ENCODE measurements at regions not wholly inside any gene's neighbourhood (a gene's known extent, or its start where the extent isn't known, plus 50 kb on each side); places are given as distances from the start of the nearest gene placed in this dataset.

DNA sequence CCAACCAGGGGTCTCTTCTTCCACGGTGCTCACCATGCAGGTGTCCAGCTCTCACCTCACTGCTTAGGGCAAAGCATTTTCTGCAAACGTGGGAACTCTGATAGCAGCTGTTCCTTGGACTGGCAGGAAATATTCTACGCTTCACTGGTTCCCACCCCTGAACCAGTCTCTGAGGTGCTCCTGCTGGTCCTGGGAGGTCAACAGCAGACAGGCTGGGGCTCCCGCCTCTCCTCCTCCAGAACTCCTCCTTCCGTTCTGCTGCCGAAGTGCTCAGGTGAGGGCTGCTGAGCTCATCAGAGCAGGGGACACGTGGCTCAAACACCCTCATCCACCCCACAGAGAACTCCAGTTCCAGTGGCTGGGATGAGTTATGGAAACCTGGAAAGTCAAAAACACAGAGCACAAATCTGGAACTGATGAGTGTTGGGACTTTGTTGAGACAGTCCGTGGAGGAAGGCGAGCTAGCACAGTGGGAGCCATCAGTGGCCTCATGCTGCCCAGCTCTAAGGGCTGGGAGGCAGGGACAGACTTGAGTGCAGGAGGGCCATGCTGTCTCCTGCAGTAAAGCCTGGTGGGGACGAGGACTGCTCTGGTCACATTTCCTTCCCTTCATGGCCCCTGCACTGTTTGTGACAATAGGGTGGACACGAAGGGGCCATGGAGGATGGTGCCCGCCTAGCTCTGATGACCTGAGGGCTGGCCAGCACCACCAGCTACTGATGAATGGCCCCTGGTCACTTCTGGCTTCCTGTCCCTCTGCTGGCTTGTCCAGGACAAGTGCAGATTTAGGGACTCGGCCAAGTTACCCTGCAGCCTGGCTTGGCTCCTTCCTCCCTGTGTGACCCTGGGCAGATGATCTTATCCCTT is 137.8 kb downstream of the KLF13 start:
- TF ChIP-seq, protein P1, sequence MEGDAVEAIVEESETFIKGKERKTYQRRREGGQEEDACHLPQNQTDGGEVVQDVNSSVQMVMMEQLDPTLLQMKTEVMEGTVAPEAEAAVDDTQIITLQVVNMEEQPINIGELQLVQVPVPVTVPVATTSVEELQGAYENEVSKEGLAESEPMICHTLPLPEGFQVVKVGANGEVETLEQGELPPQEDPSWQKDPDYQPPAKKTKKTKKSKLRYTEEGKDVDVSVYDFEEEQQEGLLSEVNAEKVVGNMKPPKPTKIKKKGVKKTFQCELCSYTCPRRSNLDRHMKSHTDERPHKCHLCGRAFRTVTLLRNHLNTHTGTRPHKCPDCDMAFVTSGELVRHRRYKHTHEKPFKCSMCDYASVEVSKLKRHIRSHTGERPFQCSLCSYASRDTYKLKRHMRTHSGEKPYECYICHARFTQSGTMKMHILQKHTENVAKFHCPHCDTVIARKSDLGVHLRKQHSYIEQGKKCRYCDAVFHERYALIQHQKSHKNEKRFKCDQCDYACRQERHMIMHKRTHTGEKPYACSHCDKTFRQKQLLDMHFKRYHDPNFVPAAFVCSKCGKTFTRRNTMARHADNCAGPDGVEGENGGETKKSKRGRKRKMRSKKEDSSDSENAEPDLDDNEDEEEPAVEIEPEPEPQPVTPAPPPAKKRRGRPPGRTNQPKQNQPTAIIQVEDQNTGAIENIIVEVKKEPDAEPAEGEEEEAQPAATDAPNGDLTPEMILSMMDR (IDR thresholded peaks at IDR 0.05) = no peak
- TF ChIP-seq POLR2A (IDR thresholded peaks at IDR 0.05) = no peak

Data from thyroid gland (tissue), 4 donors.